Skeletal muscle satellite cell (primary cell): ENCODE measurements at regions not wholly inside any gene's neighbourhood (a gene's known extent, or its start where the extent isn't known, plus 50 kb on each side); places are given as distances from the start of the nearest gene placed in this dataset.

Experiments used
- H3K27me3 ChIP-seq: 2 replicates; pipeline ENCODE4 v1.7.0; 2013; ENCODE audit warnings: low read length; ENCODE audit not compliant: control insufficient read depth, insufficient read depth
- H3K36me3 ChIP-seq: 2 replicates; pipeline ENCODE4 v1.7.0; 2013; ENCODE audit warnings: mild to moderate bottlenecking, control low read depth, low read length; ENCODE audit not compliant: insufficient read depth
- H3K4me1 ChIP-seq: 2 replicates; pipeline ENCODE4 v1.7.0; 2013; ENCODE audit warnings: low read length; ENCODE audit not compliant: control insufficient read depth, insufficient read depth
- H3K4me2 ChIP-seq: 2 replicates; pipeline ENCODE4 v1.7.0; 2013; ENCODE audit warnings: mild to moderate bottlenecking, low read length
- H3K4me3 ChIP-seq: 2 replicates; pipeline ENCODE4 v1.7.0; 2013; ENCODE audit warnings: low read length
- H3K9ac ChIP-seq: 2 replicates; pipeline ENCODE4 v1.7.0; 2013; ENCODE audit warnings: mild to moderate bottlenecking, low read depth, low read length, moderate library complexity
- H3K9me3 ChIP-seq: replicated peaks from 2 replicates; pipeline ENCODE4 v1.7.0; 2013; ENCODE audit warnings: mild to moderate bottlenecking, control low read depth, low read length

GRCh38 chr5:2376486-2376885, 375.0 kb downstream of the IRX2 start:
- Histone ChIP-seq H3K9me3 (peaks cover 11% of the 10 kb centered on the region), H3K4me2 (no peak overlapping the region), H3K27me3 (no peaks in the 10 kb centered on the region), H3K36me3 (no peaks in the 10 kb centered on the region), H3K4me3 (no peak overlapping the region), H3K4me1 (no peaks in the 10 kb centered on the region), H3K9ac (no peak overlapping the region)

DNA sequence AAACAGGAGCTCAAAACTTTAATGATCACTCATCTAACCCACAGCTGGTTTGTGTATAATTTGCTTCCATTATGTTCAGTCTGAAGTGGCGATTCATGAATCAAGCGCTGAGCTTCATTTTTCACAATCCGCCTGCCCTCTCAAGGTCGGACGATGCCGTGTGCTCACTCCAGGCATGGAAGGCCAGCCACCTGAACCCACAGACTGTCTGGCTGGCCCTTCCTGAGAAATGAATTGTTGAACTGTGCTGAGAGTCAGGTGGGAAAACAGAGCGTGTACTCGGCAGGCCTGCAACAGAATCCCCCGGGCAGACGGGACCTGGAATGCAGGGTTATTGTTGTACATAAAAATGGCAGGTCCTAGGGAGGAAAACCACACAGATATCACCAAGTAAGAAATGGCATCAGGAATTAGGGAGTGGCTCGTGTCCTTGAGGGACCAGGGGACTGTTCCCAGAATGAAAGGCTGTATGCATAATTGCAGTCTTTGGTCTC, 375.7 kb downstream of the IRX2 start:
- Histone ChIP-seq H3K4me3 (no peak overlapping the region), H3K36me3 (no peaks in the 10 kb centered on the region), H3K27me3 (no peaks in the 10 kb centered on the region), H3K9me3 (peaks cover 11% of the 10 kb centered on the region), H3K9ac (no peak overlapping the region), H3K4me1 (no peaks in the 10 kb centered on the region), H3K4me2 (no peak overlapping the region)

DNA sequence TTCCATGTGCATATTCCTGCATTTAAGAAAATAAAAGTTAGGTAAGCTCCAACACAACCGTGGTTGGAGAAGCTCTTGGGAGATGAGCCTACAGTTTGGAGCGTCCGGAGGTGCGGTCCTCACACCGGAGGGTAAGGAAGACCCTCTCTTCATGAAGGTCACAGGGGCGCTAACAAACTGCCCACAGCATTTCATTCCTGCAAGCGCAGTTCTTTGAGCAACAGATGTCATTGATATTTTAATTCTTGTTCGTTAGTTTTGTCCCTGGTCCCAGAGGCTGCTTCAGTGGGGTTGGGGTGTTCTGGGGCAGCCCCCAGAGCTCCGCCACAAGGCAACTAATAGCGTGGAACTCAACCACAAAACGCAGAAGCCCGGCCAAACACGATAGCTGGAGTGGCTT, 376.2 kb downstream of the IRX2 start:
- H3K4me1 ChIP-seq = no peaks in the 10 kb centered on the region
- H3K27me3 ChIP-seq = no peaks in the 10 kb centered on the region
- H3K9ac ChIP-seq = no peak overlapping the region
- peaks cover 11% of the 10 kb centered on the region for H3K9me3 ChIP-seq
- no peak overlapping the region for H3K4me2 ChIP-seq
- H3K36me3 ChIP-seq = no peaks in the 10 kb centered on the region
- no peak overlapping the region for H3K4me3 ChIP-seq

DNA sequence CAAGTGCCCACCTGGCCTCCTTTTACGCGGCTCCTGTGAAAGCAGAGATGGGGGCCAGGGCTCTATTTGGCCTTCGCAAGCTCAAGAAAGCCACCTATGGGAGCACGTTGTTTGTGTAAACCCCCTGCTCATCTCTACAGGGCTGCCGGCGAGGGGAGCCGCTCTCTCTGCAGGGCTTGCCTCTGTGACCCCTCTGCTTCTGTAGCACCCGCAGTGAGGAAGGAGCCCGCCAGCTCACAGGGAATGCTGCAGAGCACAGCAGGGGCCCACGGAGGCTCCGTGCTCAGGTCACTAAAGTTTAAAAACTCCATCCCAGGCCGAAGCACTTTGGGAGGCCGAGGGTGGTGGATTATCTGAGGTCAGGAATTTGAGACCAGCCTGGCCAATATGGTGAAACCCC, 376.8 kb downstream of the IRX2 start:
- H3K4me3 ChIP-seq = no peak overlapping the region
- no peak overlapping the region for H3K4me2 ChIP-seq
- peaks cover 14% of the 10 kb centered on the region for H3K9me3 ChIP-seq
- H3K27me3 ChIP-seq = no peaks in the 10 kb centered on the region
- H3K36me3 ChIP-seq = no peaks in the 10 kb centered on the region
- H3K9ac ChIP-seq = no peak overlapping the region
- H3K4me1 ChIP-seq = no peaks in the 10 kb centered on the region

- Histone ChIP-seq H3K4me2 (no peak overlapping the region), H3K9ac (no peak overlapping the region), H3K27me3 (no peaks in the 10 kb centered on the region), H3K36me3 (no peaks in the 10 kb centered on the region), H3K4me1 (no peaks in the 10 kb centered on the region), H3K9me3 (peaks cover 23% of the 10 kb centered on the region), H3K4me3 (no peak overlapping the region)
These were observed 377.8 kb downstream of the IRX2 start for GRCh38 chr5:2373631-2374030.

DNA sequence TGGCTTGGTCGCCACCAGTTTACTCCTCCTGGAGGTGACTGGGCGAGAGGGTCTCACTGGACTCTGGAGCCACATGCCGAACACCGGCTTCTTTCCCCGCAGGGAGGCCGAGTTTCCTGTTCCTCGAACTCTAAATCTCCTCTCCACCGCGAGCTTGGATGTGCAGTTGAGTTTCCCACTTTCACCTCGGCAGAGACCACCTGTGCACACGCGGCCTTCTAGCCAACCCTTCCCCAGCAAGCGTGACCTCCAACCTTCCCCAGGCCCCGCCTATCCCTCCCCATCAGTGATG, 380.1 kb downstream of the IRX2 start:
- peaks cover 30% of the 10 kb centered on the region for H3K9me3 ChIP-seq
- no peak overlapping the region for H3K4me2 ChIP-seq
- H3K4me1 ChIP-seq = no peaks in the 10 kb centered on the region
- no peak overlapping the region for H3K4me3 ChIP-seq
- no peaks in the 10 kb centered on the region for H3K27me3 ChIP-seq
- no peaks in the 10 kb centered on the region for H3K36me3 ChIP-seq
- no peak overlapping the region for H3K9ac ChIP-seq

DNA sequence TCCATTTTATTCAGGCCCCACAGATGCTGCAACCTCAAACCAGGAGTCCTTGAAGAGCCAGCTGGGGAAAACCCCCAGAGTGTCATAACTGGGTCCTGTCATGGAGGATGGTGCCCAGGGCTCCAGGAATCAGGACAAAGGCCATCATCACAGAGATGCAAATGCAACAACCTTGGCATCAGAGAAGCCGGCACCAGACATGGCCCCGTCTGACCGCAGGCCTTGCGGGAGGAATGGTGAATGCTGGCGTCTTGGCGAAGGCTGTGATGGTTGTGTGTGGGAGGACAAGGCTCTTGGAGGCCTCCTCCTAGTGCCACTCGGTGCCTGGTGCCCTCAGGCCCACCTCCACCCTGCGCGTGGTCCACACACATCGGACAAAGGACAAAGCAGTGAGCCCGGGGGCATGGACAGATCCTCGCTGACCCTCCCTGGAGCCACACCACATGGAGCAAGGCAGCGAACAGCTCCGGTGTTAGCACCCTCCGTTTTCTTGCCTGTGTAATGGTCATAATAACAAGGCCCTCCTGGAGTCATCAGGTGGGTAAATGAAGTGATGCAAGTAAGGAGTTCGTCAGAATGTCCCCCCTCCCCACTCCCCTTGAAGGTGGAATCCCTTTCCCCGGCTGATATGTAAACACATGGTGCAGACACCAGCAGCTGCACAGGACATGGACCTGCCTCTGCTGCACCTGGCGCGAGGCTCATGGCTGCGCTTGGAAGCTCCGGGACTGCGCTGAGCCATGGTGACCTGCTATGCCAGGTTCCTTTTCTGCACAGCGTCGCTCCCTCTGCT, 380.7 kb downstream of the IRX2 start:
- H3K36me3 ChIP-seq = no peaks in the 10 kb centered on the region
- H3K9me3 ChIP-seq = peaks cover 30% of the 10 kb centered on the region
- H3K27me3 ChIP-seq = no peaks in the 10 kb centered on the region
- H3K9ac ChIP-seq = no peak overlapping the region
- H3K4me3 ChIP-seq = no peak overlapping the region
- no peak overlapping the region for H3K4me2 ChIP-seq
- no peaks in the 10 kb centered on the region for H3K4me1 ChIP-seq

DNA sequence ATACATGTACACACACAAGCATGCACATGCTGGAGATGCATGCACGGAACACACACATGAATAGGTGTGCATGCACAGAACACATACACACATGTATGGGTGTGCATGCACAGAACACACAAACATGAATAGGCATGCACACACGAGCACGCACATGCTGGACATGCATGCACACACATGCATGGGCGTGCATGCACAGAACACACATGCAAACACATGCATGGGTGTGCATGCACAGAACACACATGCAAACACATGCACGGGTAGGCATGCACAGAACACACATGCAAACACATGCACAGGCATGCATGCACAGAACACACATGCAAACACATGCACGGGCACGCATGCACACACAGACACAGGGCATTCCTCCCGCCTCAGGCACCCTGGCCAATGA, 382.3 kb downstream of the IRX2 start:
- H3K4me2 ChIP-seq = no peak overlapping the region
- no peak overlapping the region for H3K9ac ChIP-seq
- H3K9me3 ChIP-seq = peaks cover 34% of the 10 kb centered on the region
- H3K36me3 ChIP-seq = no peaks in the 10 kb centered on the region
- H3K4me3 ChIP-seq = no peak overlapping the region
- no peaks in the 10 kb centered on the region for H3K4me1 ChIP-seq
- H3K27me3 ChIP-seq = no peaks in the 10 kb centered on the region

DNA sequence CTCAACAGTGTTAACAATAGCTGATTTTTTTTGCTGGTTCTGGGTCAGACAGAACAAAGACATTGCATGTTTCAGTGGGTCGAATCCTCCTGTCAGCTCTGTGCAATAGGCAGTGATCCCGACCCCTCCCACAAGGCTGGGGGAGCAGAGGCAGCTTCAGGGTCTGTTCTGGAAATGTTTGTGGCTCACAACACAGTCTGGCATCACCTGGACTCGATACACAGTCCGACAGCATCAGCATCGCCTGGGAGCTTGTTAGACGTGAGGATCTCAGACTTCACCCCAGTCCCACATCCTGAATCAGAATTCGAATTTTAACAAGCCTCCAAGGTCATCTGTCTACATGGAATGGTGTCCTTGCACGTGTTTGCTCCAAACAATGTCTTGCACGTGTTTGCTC, 384.7 kb downstream of the IRX2 start:
- Histone ChIP-seq H3K9ac (no peak overlapping the region), H3K4me1 (no peaks in the 10 kb centered on the region), H3K9me3 (peaks cover 25% of the 10 kb centered on the region), H3K36me3 (no peaks in the 10 kb centered on the region), H3K4me2 (no peak overlapping the region), H3K4me3 (no peak overlapping the region), H3K27me3 (no peaks in the 10 kb centered on the region)

DNA sequence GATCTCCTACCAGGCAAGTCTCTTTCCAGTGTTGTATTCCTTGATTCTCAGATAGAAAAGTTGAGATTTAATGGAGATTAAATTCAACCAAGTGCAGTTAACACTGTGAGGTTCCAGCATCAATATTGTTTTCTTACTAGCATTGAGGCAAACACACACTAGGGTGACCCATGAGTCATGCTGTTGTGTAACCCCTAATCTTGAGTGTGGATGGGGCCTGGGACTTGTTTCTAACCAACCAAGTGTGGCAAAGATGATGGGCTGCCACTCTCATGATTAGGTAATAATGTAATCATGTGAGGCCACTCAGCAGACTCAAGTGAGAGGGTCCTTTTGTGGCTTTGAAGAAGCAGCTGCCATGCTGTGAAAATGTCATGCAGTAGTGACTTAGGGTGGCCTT, 394.2 kb downstream of the IRX2 start:
- no peak overlapping the region for H3K4me3 ChIP-seq
- H3K9me3 ChIP-seq = peaks cover 24% of the 10 kb centered on the region
- no peak overlapping the region for H3K9ac ChIP-seq
- no peaks in the 10 kb centered on the region for H3K36me3 ChIP-seq
- no peaks in the 10 kb centered on the region for H3K27me3 ChIP-seq
- no peaks in the 10 kb centered on the region for H3K4me1 ChIP-seq
- H3K4me2 ChIP-seq = no peak overlapping the region

DNA sequence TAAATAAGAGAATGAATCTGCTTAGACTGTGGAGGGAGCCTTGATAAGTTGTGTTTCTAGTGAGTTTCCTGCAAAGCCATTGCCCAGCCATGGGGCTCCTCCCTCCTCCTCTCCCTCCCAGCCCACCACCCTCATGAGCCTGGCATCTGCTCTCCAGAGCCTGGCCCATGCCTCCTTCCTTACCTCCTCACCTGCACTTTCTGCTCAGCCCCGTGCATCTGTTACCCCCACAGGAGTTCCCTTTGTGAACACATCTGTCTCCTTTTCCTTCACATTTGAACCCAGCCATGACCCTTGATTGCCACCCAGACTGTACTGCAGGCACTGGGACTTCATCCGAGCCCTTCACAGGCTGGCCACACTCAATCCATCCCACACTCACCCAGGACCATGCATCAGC, 395.6 kb downstream of the IRX2 start:
- Histone ChIP-seq H3K9ac (no peak overlapping the region), H3K4me3 (no peak overlapping the region), H3K4me1 (no peaks in the 10 kb centered on the region), H3K9me3 (peaks cover 27% of the 10 kb centered on the region), H3K4me2 (no peak overlapping the region), H3K27me3 (no peaks in the 10 kb centered on the region), H3K36me3 (no peaks in the 10 kb centered on the region)

- no peaks in the 10 kb centered on the region for H3K27me3 ChIP-seq
- no peak overlapping the region for H3K4me3 ChIP-seq
- no peaks in the 10 kb centered on the region for H3K4me1 ChIP-seq
- no peak overlapping the region for H3K4me2 ChIP-seq
- peaks cover 21% of the 10 kb centered on the region for H3K9me3 ChIP-seq
- no peak overlapping the region for H3K9ac ChIP-seq
- H3K36me3 ChIP-seq = no peaks in the 10 kb centered on the region
These were observed 397.5 kb downstream of the IRX2 start for GRCh38 chr5:2353871-2354440.
